DOHH2 (cell line): ENCODE measurements at regions not wholly inside any gene's neighbourhood (a gene's known extent, or its start where the extent isn't known, plus 50 kb on each side); places are given as distances from the start of the nearest gene placed in this dataset.

Experiments
- H3F3A ChIP-seq: fragments of 200-600 bp; sonication (generic), shearing (Covaris generic); 2 replicates; pipeline ENCODE4 v1.6.0; 2016; ENCODE audit warnings: antibody characterized with exemption, mild to moderate bottlenecking; ENCODE audit not compliant: control insufficient read depth, insufficient read depth
- H3K27ac ChIP-seq: fragments of 200-600 bp; sonication (generic); 2 replicates; pipeline ENCODE4 v1.5.1; 2014; ENCODE audit warnings: low read depth, mild to moderate bottlenecking, low read length, moderate library complexity
- H3K27me3 ChIP-seq: fragments of 200-600 bp; sonication (generic); 2 replicates; pipeline ENCODE4 v1.6.1; 2014; ENCODE audit warnings: mild to moderate bottlenecking, low read length, mixed read lengths; ENCODE audit not compliant: control insufficient read depth
- H3K36me3 ChIP-seq: fragments of 200-600 bp; sonication (generic); 2 replicates; pipeline ENCODE4 v1.6.1; 2014; ENCODE audit warnings: mild to moderate bottlenecking, low read length, moderate library complexity, mixed read lengths; ENCODE audit not compliant: control insufficient read depth
- H3K4me1 ChIP-seq: fragments of 200-600 bp; sonication (generic); 2 replicates; pipeline ENCODE4 v1.6.1; 2014; ENCODE audit warnings: mild to moderate bottlenecking, low read length, mixed read lengths; ENCODE audit not compliant: control insufficient read depth
- H3K4me2 ChIP-seq: fragments of 200-600 bp; sonication (generic); 2 replicates; pipeline ENCODE4 v1.6.0; 2014; ENCODE audit warnings: mild to moderate bottlenecking, low read length, moderate library complexity
- H3K4me3 ChIP-seq: fragments of 200-600 bp; sonication (generic); 2 replicates; pipeline ENCODE4 v1.5.1; 2014; ENCODE audit warnings: mild to moderate bottlenecking, low read length, mixed read lengths
- H3K79me2 ChIP-seq: fragments of 200-600 bp; sonication (generic); 2 replicates; pipeline ENCODE4 v1.6.1; 2014; ENCODE audit warnings: mild to moderate bottlenecking, low read length, mixed read lengths; ENCODE audit not compliant: control insufficient read depth
- H3K9me2 ChIP-seq: fragments of 200-600 bp; sonication (generic); replicated peaks from 2 replicates; pipeline ENCODE4 v1.6.1; 2014; ENCODE audit warnings: mild to moderate bottlenecking, low read length, mixed read lengths; ENCODE audit not compliant: control insufficient read depth
- H3K9me3 ChIP-seq: fragments of 200-600 bp; sonication (generic); 2 replicates; pipeline ENCODE4 v1.6.1; 2014; ENCODE audit warnings: antibody characterized with exemption, low read length, mixed read lengths; ENCODE audit not compliant: control insufficient read depth, insufficient read depth
- H4K20me1 ChIP-seq: fragments of 200-600 bp; sonication (generic); 2 replicates; pipeline ENCODE4 v1.6.0; 2014; ENCODE audit warnings: low read depth, mild to moderate bottlenecking, antibody characterized with exemption, low read length, moderate library complexity; ENCODE audit not compliant: control insufficient read depth, insufficient read depth
- CTCF ChIP-seq: fragments of 200-600 bp; sonication (generic); IDR thresholded peaks from one replicate; pipeline ENCODE4 v1.5.1; 2014; ENCODE audit warnings: antibody characterized with exemption, mild to moderate bottlenecking, low read depth, low read length; ENCODE audit not compliant: poor library complexity, severe bottlenecking
- EZH2phosphoT487 ChIP-seq: fragments of 200-600 bp; sonication (generic); IDR thresholded peaks from 2 replicates; pipeline ENCODE4 v1.6.1; 2017; ENCODE audit warnings: borderline replicate concordance, mild to moderate bottlenecking, antibody characterized with exemption, low read length, moderate library complexity, mixed read lengths

GRCh38 chr12:77406219-77406905 is 341.0 kb upstream of the E2F7 start:
- no peak overlapping the region for H3K27ac ChIP-seq
- no peaks in the 10 kb centered on the region for H3K9me2 ChIP-seq

GRCh38 chr12:77402716-77403115 is 337.3 kb upstream of the E2F7 start:
- Histone ChIP-seq H4K20me1 (no peaks in the 10 kb centered on the region), H3F3A (no peaks in the 10 kb centered on the region), H3K36me3 (no peaks in the 10 kb centered on the region), H3K4me3 (no peak overlapping the region), H3K27ac (no peak overlapping the region), H3K9me3 (no peaks in the 10 kb centered on the region), H3K4me1 (no peaks in the 10 kb centered on the region), H3K4me2 (no peak overlapping the region), H3K9me2 (no peaks in the 10 kb centered on the region), H3K79me2 (no peaks in the 10 kb centered on the region), H3K27me3 (no peaks in the 10 kb centered on the region)
- TF ChIP-seq CTCF (no peak), EZH2phosphoT487 (no peak)

More at GRCh38 chr12:77406219-77406905, 341.0 kb upstream of the E2F7 start:
- Histone ChIP-seq H3F3A (no peaks in the 10 kb centered on the region), H4K20me1 (no peaks in the 10 kb centered on the region), H3K27me3 (no peaks in the 10 kb centered on the region), H3K36me3 (no peaks in the 10 kb centered on the region), H3K9me3 (no peaks in the 10 kb centered on the region), H3K79me2 (no peaks in the 10 kb centered on the region), H3K4me2 (no peak overlapping the region), H3K4me1 (no peaks in the 10 kb centered on the region), H3K4me3 (no peak overlapping the region)
- TF ChIP-seq EZH2phosphoT487 (no peak), CTCF (no peak)

- Histone ChIP-seq H3K4me3 (no peak overlapping the region), H3F3A (no peaks in the 10 kb centered on the region), H3K4me1 (no peaks in the 10 kb centered on the region), H3K9me3 (no peaks in the 10 kb centered on the region), H3K4me2 (no peak overlapping the region), H3K36me3 (no peaks in the 10 kb centered on the region), H3K79me2 (no peaks in the 10 kb centered on the region), H3K9me2 (no peaks in the 10 kb centered on the region), H3K27ac (no peak overlapping the region), H4K20me1 (no peaks in the 10 kb centered on the region), H3K27me3 (no peaks in the 10 kb centered on the region)
- TF ChIP-seq CTCF = no peak
- TF ChIP-seq EZH2phosphoT487 = no peak
Observed at GRCh38 chr12:77401770-77402081, 336.4 kb upstream of the E2F7 start.
